Smooth muscle cell (in vitro differentiated cells): ENCODE measurements at regions not wholly inside any gene's neighbourhood (a gene's known extent, or its start where the extent isn't known, plus 50 kb on each side); places are given as distances from the start of the nearest gene placed in this dataset.

ENCODE experiments used
- DNase-seq: peaks from one replicate; lab custom pipeline; 2025; ENCODE audit not compliant: unreplicated experiment; lab: John Stamatoyannopoulos, UW
- H2AFZ ChIP-seq: fragments of 200-600 bp; sonication (generic); 2 replicates; pipeline ENCODE4 v1.6.0; 2016; ENCODE audit warnings: antibody characterized with exemption, low read depth, mild to moderate bottlenecking
- H3F3A ChIP-seq: fragments of 200-600 bp; sonication (generic); 2 replicates; pipeline ENCODE4 v1.6.0; 2017; ENCODE audit warnings: antibody characterized with exemption, low read depth
- H3K27ac ChIP-seq: fragments of 200-600 bp; sonication (generic); 2 replicates; pipeline ENCODE4 v1.5.1; 2016; ENCODE audit warnings: low read depth, mild to moderate bottlenecking
- H3K27me3 ChIP-seq: fragments of 200-600 bp; sonication (generic); 2 replicates; pipeline ENCODE4 v1.6.1; 2016; ENCODE audit warnings: low read depth, mild to moderate bottlenecking
- H3K36me3 ChIP-seq: fragments of 200-600 bp; sonication (generic); 2 replicates; pipeline ENCODE4 v1.5.1; 2016; ENCODE audit warnings: low read depth
- H3K4me1 ChIP-seq: fragments of 200-600 bp; sonication (generic); 2 replicates; pipeline ENCODE4 v1.5.1; 2016; ENCODE audit warnings: low read depth
- H3K4me2 ChIP-seq: fragments of 200-600 bp; sonication (generic); 2 replicates; pipeline ENCODE4 v1.6.0; 2016; ENCODE audit warnings: mild to moderate bottlenecking
- H3K4me3 ChIP-seq: fragments of 200-600 bp; sonication (generic); 2 replicates; pipeline ENCODE4 v1.5.1; 2016; ENCODE audit warnings: mild to moderate bottlenecking
- H3K79me2 ChIP-seq: fragments of 200-600 bp; sonication (generic); 2 replicates; pipeline ENCODE4 v1.6.0; 2016; ENCODE audit warnings: low read depth, mild to moderate bottlenecking
- H3K9ac ChIP-seq: fragments of 200-600 bp; sonication (generic); 2 replicates; pipeline ENCODE4 v1.6.0; 2016; ENCODE audit warnings: low read depth
- H3K9me3 ChIP-seq: fragments of 200-600 bp; sonication (generic); replicated peaks from 2 replicates; pipeline ENCODE4 v1.5.1; 2016; ENCODE audit warnings: low read depth
- H4K20me1 ChIP-seq: fragments of 200-600 bp; sonication (generic); 2 replicates; pipeline ENCODE4 v1.6.0; 2016; ENCODE audit warnings: low read depth
- CTCF ChIP-seq: fragments of 200-600 bp; sonication (generic); IDR thresholded peaks from 2 replicates; pipeline ENCODE4 v1.5.1; 2017; ENCODE audit warnings: borderline replicate concordance, mild to moderate bottlenecking, antibody characterized with exemption; ENCODE audit not compliant: insufficient read depth, poor library complexity, severe bottlenecking
- whole genome bisulfite sequencing: methylation state at CpG from one replicate; pipeline ENCODE4 v1.1.7; 2016; ENCODE audit warnings: low lambda C conversion rate; 5-methylcytosine and 5-hydroxymethylcytosine counted together

GRCh38 chr3:124443446-124443845, 286.8 kb upstream of the UMPS start:
- no peaks in the 10 kb centered on the region for H3K79me2 ChIP-seq
- no peak overlapping the region for H3K4me2 ChIP-seq
- no peaks in the 10 kb centered on the region for H3K36me3 ChIP-seq
- no peak overlapping the region for H3K9ac ChIP-seq
- H4K20me1 ChIP-seq = no peaks in the 10 kb centered on the region
- H3F3A ChIP-seq = no peaks in the 10 kb centered on the region
- H3K4me3 ChIP-seq = no peak overlapping the region
- no peak overlapping the region for H3K27ac ChIP-seq
- no peaks in the 10 kb centered on the region for H3K9me3 ChIP-seq
- 92% methylated on average over 1 of the region's 1 CpG for WGBS
- DNase-seq = no peak
- no peak for TF ChIP-seq CTCF
- no peak overlapping the region for H2AFZ ChIP-seq
- H3K27me3 ChIP-seq = no peaks in the 10 kb centered on the region
- H3K4me1 ChIP-seq = no peaks in the 10 kb centered on the region

GRCh38 chr3:124444075-124444474, 286.2 kb upstream of the UMPS start:
- Histone ChIP-seq H3K79me2 (no peaks in the 10 kb centered on the region), H3K27ac (no peak overlapping the region), H3K27me3 (no peaks in the 10 kb centered on the region), H3K9me3 (no peaks in the 10 kb centered on the region), H3K4me2 (no peak overlapping the region), H3K36me3 (no peaks in the 10 kb centered on the region), H3K4me1 (no peaks in the 10 kb centered on the region), H3F3A (no peaks in the 10 kb centered on the region), H3K4me3 (no peak overlapping the region), H4K20me1 (no peaks in the 10 kb centered on the region), H2AFZ (no peak overlapping the region), H3K9ac (no peak overlapping the region)
- no peak for TF ChIP-seq CTCF
- 92% methylated on average over 2 of the region's 2 CpGs for WGBS
- DNase-seq = no peak

- Histone ChIP-seq H3K9me3 (no peaks in the 10 kb centered on the region), H3K9ac (no peak overlapping the region), H3K79me2 (no peaks in the 10 kb centered on the region), H3K4me3 (no peak overlapping the region), H4K20me1 (no peaks in the 10 kb centered on the region), H3K27me3 (no peaks in the 10 kb centered on the region), H2AFZ (no peak overlapping the region), H3K4me2 (no peak overlapping the region), H3K27ac (no peak overlapping the region), H3F3A (no peaks in the 10 kb centered on the region), H3K4me1 (no peaks in the 10 kb centered on the region), H3K36me3 (no peaks in the 10 kb centered on the region)
- 95% methylated on average over 3 of the region's 3 CpGs for WGBS
- no peak for DNase-seq
- TF ChIP-seq CTCF = no peak
Observed at GRCh38 chr3:124444896-124445295, 285.4 kb upstream of the UMPS start.

GRCh38 chr3:124447845-124448244, 282.4 kb upstream of the UMPS start:
- no peaks in the 10 kb centered on the region for H3F3A ChIP-seq
- whole genome bisulfite sequencing = 76% methylated on average over 2 of the region's 2 CpGs
- no peaks in the 10 kb centered on the region for H4K20me1 ChIP-seq
- no peak overlapping the region for H3K4me3 ChIP-seq
- H3K4me2 ChIP-seq = no peak overlapping the region
- no peaks in the 10 kb centered on the region for H3K36me3 ChIP-seq
- DNase-seq = no peak
- H2AFZ ChIP-seq = no peak overlapping the region
- TF ChIP-seq CTCF = no peak
- no peaks in the 10 kb centered on the region for H3K4me1 ChIP-seq
- no peaks in the 10 kb centered on the region for H3K79me2 ChIP-seq
- H3K9ac ChIP-seq = no peak overlapping the region
- H3K9me3 ChIP-seq = no peaks in the 10 kb centered on the region
- no peaks in the 10 kb centered on the region for H3K27me3 ChIP-seq
- H3K27ac ChIP-seq = no peak overlapping the region
